T-helper 1 cell (primary cell): ENCODE measurements at regions not wholly inside any gene's neighbourhood (a gene's known extent, or its start where the extent isn't known, plus 50 kb on each side); places are given as distances from the start of the nearest gene placed in this dataset.
"Not testable (repeated sequence)": the region's sequence is repeated elsewhere in the genome, so short reads cannot be mapped to it uniquely, and the experiment has no call there.

Source experiments
- DNase-seq, 5 donors: peaks; one replicate each; pipeline ENCODE4 v3.0.0-alpha.2; 2012 to 2020

DNA sequence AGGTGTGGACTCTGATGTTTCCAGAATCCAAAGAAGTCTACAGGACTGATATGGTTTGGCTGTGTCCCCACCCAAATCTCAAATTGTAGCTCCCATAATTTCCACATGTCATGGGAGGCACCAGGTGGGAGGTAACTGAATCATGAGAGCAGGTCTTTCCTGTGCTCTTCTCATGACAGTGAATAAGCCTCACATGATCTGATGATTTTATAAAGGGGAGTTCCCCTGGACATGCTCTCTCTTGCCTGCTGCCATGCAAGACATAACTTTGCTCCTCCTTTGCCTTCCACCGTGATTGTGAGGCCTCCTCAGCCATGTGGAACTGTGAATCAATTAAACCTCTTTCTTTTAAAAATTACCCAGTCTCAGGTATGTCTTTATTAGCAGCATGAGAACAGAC, 1205.3 kb downstream of the SLC16A7 start:
- DNase-seq = not testable (repeated sequence)

GRCh38 chr12:60803147-60803546, 1207.3 kb downstream of the SLC16A7 start:
- DNase-seq = no peak

DNA sequence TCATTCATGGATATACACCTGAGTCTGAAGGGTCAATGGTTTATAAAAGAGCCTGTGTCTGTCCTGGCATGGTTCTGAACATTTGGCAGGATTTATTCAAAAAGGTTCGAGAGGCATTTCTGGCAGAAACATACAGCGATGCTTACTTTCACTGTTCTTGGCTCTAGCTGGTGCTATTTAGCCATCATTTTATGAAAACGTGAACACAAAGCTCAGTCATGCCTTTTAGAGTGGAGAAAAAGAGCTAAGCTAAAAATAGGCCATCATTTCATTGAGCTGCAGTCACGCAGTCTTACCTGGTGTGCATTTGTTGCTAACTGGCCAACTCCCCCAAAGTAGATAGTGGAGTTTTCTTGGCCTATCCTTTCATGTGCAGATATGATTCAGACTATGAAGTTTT, 1209.5 kb downstream of the SLC16A7 start:
- no peak for DNase-seq

DNA sequence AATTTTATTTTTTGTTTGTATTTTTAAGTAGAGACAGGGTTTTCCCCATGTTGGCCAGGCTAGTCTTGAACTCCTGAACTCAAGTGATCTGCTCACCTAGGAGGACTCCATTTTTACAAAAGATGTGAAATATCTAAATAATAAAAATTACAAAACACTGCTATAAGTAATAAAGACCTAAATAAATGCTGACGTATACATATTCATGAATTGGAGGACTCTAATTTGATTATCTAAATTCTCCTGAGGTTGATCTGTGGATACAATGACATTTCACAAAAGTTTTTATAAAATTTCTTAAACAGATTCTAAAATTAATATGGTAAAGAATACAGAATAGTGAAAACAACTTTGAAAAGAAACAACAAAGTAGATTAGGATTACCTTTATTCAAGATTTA, 1224.0 kb downstream of the SLC16A7 start:
- no peak for DNase-seq

- no peak for DNase-seq
Measured at GRCh38 chr12:60822580-60822979, 1226.8 kb downstream of the SLC16A7 start.

- DNase-seq = no peak
Measured at GRCh38 chr12:60830381-60830780, 1234.6 kb downstream of the SLC16A7 start.

DNA sequence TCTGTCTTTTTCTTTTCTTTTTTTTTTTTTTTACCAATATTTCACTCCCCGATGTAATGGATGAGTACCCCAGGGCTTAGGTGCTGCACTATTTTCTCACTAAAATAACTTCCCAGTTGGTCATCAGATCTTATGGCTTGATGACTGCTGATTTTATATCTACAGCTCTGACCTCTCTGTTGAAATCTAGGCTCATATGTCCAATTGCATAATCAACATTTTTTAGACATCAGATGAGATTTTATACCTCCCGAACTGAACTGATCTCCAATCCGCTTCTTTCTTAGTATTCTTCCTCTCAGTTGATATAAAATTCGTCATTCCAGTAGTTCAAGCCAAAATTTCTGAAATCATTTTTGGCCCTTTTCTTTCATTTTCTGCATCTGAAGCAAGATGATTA, 1236.5 kb downstream of the SLC16A7 start:
- DNase-seq = no peak

GRCh38 chr12:60834372-60834771, 1238.5 kb downstream of the SLC16A7 start:
- DNase-seq = no peak

DNA sequence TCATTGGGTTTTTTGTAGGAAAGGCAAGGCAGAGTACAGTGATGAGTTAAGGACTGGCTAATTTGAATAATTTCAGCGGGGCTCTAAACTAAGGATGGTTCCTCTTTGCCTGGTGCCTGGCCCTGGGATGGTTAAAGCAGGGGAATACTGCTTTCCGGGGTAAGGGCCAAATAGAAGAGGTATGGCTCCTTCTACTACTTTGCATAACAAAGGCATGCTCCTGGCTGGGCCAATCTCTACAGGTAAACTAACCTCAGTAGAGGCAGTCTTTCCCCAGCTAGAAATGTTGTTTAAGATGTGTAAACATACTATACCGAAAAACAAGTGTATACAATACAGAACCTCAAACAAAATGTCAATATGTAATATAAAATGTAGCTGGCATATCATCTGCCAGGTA, 1239.0 kb downstream of the SLC16A7 start:
- no peak for DNase-seq

DNA sequence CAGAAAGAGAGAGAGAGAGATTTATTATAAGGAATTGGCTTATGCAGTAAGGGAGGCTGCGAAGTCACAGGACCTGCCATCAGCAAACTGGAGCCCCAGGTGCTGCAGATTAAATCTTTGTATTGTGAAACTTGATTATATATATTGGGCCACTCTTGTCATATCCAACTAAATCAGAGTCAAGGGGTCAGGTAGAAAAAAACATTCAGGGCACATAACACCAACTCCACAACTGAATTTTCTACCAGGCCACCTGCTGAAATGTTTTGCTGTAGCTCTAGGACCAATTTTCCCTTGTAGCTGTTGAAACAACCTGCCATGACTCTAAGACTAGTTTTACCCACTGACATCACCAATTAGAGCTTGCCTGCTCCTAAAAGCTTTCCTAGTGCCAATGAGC, 1240.8 kb downstream of the SLC16A7 start:
- no peak for DNase-seq

DNA sequence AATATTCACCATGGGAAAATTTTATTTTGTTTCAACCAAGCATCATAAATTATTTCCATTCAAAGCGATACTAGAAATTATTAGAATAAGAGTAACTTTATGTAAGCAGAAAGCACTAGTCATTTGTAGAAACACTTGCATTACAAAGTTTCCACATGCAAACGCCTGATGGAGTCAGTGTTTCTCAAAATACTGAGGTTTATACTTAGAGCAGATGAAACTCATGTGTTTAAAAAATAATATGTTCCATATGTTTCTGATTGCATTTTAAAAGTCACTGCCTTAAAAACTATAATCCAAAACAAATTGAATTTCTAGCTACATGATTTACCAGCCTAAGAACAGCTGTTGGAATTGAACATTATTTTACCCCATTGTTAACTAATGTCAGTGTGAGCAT, 1246.4 kb downstream of the SLC16A7 start:
- no peak for DNase-seq

DNA sequence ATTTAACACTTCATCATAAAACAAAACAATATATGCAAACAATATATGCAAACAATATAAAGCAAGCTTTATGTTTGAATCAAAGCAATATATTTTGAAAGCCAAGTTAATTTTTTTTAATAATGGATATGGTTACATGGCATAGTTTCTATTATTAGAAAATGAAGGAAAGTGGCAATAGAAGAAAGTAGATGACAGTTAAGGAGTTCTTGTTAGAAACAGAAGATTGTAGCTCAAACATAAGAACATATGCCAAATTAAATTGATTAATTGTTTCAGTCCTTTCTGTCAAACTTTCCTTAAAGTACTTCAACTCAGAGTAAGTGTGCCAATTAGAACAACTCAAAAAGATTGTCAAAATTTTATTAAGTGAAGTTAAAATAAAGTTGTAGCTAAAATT, 1248.3 kb downstream of the SLC16A7 start:
- no peak for DNase-seq

GRCh38 chr12:60844875-60845274, 1249.0 kb downstream of the SLC16A7 start:
- DNase-seq = no peak

DNA sequence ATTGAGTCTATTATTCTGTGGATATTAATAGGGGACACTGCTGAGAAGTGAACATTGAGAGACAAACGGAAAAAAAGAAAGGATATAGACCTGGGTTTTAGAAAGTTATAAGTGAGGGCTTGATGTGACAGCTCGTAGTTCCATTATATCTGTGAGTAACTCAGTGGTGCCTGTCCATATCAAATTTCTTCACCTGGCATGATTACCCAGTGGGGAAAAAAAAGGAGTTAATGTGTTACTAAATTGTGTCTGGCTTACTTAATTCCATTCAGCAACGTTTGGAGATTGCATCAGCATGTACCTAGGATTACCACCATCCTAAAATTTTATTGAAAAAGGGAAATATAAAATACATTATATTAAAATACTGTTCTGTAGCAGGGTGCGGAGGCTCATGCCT, 1249.9 kb downstream of the SLC16A7 start:
- no peak for DNase-seq

GRCh38 chr12:60847281-60847680, 1251.5 kb downstream of the SLC16A7 start:
- DNase-seq = no peak

DNA sequence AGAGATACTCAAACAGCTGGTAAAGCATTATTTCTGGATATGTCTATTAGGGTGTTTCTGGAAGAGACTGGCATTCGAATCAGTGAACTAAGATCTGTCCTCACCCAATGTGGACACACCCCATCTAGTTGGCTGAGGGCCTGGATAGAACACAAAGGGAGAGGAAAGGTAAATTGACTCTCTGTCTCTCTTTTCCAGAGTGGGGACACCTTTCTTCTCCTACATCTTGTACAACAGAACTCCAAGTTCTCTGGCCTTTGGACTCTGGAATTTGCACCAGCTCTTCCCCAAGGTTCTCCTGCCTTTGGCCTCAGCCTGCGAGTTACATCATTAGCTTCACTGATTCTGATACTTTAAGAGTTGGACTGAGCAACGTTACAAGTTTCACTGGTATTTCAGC, 1253.9 kb downstream of the SLC16A7 start:
- no peak for DNase-seq

DNA sequence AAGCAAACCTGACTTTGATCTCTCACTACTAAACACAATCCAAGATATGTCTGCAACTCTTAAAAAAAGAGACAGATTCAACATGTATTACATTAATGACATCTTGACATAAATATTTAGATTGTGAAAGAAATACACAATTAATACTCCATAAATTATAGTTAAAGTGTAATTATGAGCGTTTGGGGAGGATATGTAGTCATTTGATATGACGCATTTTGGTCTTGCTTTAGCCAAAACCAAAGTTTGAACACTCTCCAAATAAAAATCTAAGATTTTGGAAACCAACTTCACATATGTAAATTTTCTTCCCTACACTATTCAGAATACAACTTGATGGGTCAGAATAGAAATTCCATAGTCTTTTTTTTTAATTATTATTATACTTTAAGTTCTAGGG, 1257.6 kb downstream of the SLC16A7 start:
- DNase-seq = no peak

DNA sequence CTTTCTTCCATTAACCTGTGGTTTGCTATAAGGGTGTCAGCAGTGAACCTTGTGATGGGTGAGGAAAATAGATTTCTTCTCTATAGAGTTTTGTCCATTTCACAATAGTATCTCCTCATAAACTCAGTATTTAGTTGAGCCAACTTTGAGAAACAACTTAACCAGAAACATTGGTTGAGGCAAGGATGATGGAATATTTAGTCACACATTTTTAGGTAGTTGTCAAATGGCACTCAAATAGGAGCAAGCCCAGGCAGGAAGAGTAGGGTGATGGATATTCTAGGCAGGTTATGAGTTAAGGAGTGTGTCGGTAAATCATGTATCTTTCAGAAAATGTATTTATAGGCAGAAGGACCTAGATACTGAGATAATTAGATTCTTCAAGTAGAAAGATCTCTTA, 1267.6 kb downstream of the SLC16A7 start:
- DNase-seq = no peak

- no peak for DNase-seq
Measured at GRCh38 chr12:60872219-60872618, 1276.4 kb downstream of the SLC16A7 start.

DNA sequence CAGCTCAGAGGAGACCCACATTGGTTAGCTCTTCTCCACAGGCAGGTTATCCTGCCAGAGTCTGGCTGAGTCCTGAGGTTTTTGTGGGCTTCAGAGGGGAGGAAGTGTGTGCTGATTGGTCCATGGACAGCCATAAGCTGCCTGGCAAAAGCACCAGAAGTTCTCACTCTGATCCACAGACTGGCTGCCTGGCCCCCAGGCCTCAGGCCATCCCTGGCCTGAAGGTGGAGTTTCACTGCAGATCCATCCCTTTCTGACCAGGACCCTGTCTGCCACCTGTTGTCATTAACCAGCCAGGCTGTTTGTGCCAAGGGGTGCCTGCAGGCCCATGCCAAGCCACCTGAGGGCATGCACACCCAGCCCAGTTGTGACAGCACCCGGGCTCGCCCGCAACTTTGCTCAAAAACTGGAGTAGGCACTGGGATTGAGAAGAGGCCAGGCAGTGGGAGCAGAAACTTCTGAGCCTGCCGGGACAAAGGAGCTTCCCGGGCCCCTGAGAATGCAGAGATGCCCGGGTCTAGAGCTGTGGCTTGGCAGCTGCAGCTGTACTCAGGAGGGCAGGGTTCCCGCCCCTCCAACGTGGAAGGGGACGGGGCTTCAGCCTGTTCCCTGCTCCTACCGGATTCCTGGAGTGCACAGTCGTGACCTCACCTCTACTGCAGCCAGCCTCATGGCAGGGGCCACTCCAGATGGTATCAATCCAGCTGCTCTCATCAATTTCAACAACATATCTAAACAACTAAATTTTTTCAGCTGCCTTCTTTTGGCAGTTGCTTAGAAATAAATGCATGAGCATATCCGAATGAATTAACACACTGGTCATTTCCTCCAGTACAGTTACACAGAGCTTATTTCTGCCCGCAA, 1277.3 kb downstream of the SLC16A7 start:
- no peak for DNase-seq

- DNase-seq = no peak
Measured at GRCh38 chr12:60874091-60874490, 1278.3 kb downstream of the SLC16A7 start.

- DNase-seq = no peak
Measured at GRCh38 chr12:60920841-60921495, 1325.1 kb downstream of the SLC16A7 start.

- no peak for DNase-seq
Measured at GRCh38 chr12:60921541-60921940, 1325.7 kb downstream of the SLC16A7 start.

DNA sequence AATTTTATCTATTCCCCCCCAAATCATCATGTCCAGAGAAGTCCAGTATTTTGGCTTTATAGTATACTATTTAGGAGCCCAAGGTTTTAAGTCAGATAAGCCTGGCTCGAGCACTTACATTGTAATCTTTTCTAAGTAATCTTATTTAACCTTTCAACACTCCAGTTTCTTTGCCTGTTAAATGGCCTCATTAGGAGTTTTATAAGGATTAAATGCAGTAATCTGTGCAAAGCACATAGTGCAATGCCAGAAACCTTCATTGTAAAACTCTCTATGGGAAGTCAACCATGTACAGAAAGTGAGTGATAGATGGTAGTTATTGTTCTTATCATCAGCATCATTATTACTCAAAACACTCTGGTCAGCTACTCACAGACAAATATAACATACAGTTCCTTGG, 1330.4 kb downstream of the SLC16A7 start:
- DNase-seq = no peak

GRCh38 chr12:60930151-60930550, 1330.1 kb upstream of the USP15 start:
- no peak for DNase-seq
